A172 (cell line): ENCODE measurements at regions not wholly inside any gene's neighbourhood (a gene's known extent, or its start where the extent isn't known, plus 50 kb on each side); places are given as distances from the start of the nearest gene placed in this dataset.
A peak's percentile ranks its signal among the peaks of the same experiment; 100 is the strongest.
"Not testable (repeated sequence)": the region's sequence is repeated elsewhere in the genome, so short reads cannot be mapped to it uniquely, and the experiment has no call there.

ENCODE experiments used
- DNase-seq: peaks from one replicate; pipeline ENCODE4 v3.0.0-alpha.2; 2015; ENCODE audit warnings: low spot score

GRCh38 chr10:37733822-37734221 lies 123.6 kb downstream of the ZNF248 start:
- DNase-seq = peak; percentile 14

GRCh38 chr10:37732685-37733084 lies 124.7 kb downstream of the ZNF248 start:
- peak; percentile 42 for DNase-seq

GRCh38 chr10:37728830-37729229 lies 128.6 kb downstream of the ZNF248 start:
- no peak for DNase-seq

GRCh38 chr10:37727491-37728352 lies 129.7 kb downstream of the ZNF248 start:
- no peak for DNase-seq

- no peak for DNase-seq
Measured at GRCh38 chr10:37721100-37721499, 136.3 kb downstream of the ZNF248 start.

GRCh38 chr10:37718060-37718459 lies 139.3 kb downstream of the ZNF248 start:
- DNase-seq = not testable (repeated sequence)

GRCh38 chr10:37713642-37714041 lies 143.8 kb downstream of the ZNF248 start:
- no peak for DNase-seq

- DNase-seq = no peak
Measured at GRCh38 chr10:37713132-37713501, 144.3 kb downstream of the ZNF248 start.

GRCh38 chr10:37712489-37713131 lies 144.8 kb downstream of the ZNF248 start:
- DNase-seq = no peak

- no peak for DNase-seq
Measured at GRCh38 chr10:37711617-37712488, 145.6 kb downstream of the ZNF248 start.

GRCh38 chr10:37710831-37711616 lies 146.4 kb downstream of the ZNF248 start:
- peak; percentile 75 for DNase-seq

- DNase-seq = no peak
Measured at GRCh38 chr10:37707829-37708578, 149.4 kb downstream of the ZNF248 start.

GRCh38 chr10:37704566-37704965 lies 152.8 kb downstream of the ZNF248 start:
- DNase-seq = no peak

GRCh38 chr10:37703833-37704382 lies 153.5 kb downstream of the ZNF248 start:
- no peak for DNase-seq

- DNase-seq = no peak
Measured at GRCh38 chr10:37703114-37703513, 154.3 kb downstream of the ZNF248 start.

- no peak for DNase-seq
Measured at GRCh38 chr10:37701781-37702493, 155.5 kb downstream of the ZNF248 start.

- DNase-seq = no peak
Measured at GRCh38 chr10:37700886-37701780, 156.3 kb downstream of the ZNF248 start.

GRCh38 chr10:37687581-37687980 lies 169.8 kb downstream of the ZNF248 start:
- DNase-seq = no peak
